ENCODE measurements at regions not wholly inside any gene's neighbourhood (a gene's known extent, or its start where the extent isn't known, plus 50 kb on each side); places are given as distances from the start of the nearest gene placed in this dataset.
"Not testable (repeated sequence)": the region's sequence is repeated elsewhere in the genome, so short reads cannot be mapped to it uniquely, and the experiment has no call there.

DNA sequence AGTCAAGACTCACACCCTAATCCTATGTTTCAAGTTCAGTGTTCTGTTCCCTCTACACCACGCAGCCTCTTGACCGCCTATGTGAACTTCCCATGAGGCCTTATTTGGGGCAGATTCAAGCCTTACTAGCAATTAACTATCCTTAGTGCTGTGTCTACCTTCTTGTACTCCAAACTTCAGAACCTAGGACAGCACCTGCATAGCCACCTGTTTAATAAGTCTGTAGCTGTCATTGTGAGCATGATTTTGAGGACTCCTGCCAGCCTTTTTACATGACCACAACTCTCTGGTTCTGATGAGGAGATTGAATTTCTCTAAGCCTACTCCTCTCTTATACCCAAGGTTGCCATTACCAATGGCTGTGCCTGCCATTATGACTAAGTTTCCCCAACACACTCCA lies 50.8 kb upstream of the PCSK1 start:
- peak; percentile 52 for DNase-seq

DNA sequence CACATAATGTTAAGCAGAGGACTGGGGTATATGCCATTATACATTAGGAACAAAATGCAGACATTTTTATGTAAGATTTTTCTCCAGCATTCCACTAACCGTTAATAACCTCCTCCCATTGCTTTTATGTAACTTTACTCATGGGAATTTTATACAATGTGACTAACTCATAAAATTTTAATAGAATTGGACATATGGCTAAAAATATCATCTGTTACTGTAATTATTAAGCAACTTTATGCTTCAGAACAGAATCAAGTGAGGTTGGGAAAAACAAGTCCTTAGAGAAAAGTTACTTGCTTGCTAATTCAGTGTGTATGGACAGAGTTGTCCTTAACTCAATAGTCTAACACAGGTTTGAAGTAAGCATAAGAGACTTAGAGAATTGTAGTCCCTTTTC lies 54.8 kb upstream of the PCSK1 start:
- DNase-seq = no peak

DNA sequence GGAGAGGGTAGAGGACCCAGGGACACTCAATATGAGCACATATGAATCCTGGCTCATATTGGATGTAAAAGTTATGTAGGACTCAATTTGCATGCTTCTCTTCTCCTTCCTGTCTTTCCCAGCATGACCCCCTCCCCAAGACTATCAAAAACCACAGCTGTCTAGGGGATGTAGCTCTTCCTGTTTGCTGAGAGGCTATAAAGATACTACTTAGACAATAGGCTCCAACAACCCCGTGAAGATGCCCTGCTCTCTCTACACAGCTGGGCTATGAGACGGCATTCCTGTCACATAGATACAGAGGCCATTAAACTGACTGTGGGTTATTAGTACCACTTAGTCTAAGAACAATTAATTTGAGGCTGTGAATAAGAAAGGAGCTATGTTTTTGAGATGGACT lies 56.5 kb upstream of the PCSK1 start:
- DNase-seq = no peak

DNA sequence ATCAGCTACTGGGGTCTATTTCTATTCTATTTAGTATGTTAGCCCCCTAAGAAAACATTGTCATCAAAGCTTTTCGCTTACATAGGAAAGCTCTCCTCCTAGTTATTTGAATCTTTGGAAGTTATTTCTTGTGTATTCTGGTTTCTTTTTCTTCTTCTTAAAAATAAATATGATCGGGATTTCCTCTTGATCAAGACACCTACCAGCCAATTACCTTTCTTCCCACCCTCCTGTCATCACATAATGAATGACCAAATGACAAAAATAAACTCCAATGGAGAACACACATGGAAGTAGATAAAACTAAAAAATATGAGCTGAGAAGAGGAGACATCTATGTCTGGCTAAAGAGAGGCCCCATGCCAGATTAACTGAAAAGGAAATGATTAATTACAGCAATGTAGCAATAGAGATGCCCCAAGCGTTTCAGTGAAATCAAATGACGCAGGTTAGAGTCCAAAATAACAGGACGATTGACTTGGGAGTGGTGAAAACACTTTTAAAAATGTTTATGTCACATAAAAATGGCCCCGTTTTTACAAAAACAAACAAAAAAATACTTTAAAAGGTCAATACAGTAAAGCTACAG lies 59.5 kb upstream of the PCSK1 start:
- DNase-seq = no peak

DNA sequence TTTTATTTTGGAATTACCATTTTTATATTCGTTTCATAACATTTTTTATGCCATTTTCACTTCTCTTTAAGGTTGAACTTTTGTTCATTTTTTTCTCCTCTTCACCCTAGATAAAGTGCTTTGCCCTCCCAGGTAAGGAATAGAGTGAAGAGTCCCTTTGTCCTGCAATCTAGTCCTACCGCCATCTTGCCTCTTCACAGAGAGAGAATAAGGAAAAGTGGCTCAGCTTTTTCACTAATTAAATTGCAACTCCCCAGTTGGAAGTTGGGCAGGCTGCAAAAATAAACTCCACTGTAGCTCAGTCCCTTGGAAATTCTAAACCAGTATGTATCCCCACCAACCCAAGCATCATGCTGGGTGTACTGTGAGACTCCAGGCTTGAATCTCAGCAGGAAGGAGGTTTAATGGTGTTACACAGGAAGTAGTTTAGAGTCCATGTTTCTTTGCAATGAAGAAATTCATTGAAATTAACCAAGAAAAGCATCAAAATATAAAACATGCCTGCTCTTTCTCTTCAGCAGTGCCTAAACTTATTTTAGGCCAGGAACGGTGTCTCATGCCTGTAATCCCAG lies 60.3 kb upstream of the PCSK1 start:
- no peak for DNase-seq

DNA sequence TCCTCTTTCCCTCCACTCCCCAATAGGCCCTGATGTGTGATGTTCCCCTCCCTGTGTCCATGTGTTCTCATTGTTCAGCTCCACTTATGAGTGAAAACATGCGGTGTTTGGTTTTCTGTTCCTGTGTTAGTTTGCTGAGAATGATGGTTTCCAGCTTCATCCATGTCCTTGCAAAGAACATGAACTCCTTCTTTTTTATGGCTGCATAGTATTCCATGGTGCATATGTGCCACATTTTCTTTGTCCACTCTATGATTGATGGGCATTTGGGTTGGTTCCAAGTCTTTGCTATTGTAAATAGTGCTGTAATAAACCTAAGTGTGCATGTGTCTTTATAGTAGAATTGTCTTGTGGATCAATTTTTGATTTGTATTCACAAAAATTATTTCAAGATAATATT lies 62.4 kb upstream of the PCSK1 start:
- DNase-seq = not testable (repeated sequence)

DNA sequence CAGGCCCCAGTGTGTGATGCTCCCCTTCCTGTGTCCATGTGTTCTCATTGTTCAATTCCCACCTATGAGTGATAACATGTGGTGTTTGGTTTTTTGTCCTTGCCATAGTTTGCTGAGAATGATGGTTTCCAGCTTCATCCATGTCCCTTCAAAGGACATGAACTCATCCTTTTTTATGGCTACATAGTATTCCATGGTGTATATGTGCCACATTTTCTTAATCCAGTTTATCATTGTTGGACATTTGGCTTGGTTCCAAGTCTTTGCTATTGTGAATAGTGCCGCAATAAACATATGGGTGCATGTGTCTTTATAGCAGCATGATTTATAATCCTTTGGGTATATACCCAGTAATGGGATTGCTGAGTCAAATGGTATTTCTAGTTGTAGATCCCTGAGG lies 64.0 kb upstream of the PCSK1 start:
- DNase-seq = not testable (repeated sequence)

DNA sequence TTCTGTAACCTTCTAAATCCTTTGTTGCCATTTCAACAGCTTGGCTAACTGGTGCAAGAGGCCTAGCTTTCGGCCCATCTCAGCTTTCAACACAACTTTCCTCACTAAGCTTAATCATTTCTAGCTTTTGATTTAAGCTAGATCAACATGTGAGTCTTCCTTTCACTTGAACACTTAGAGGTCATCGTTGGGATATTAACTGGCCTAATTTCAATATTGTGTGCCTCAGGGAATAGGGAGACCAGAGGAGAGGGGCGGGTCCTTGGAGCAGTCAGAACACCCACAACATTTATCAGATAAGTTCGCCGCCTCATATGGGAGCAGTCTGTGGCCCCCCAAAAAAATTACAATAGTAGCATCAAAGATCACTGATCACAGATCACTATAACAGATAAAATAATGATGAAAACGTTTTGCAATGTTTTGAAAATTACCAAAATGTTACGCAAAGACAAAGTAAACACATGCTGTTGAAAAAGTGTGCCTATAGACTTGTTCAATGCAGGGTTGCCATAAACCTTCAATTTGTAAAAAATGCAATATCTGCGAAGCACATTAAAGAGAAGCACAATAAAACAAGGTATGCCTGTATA lies 66.8 kb upstream of the PCSK1 start:
- DNase-seq = no peak

DNA sequence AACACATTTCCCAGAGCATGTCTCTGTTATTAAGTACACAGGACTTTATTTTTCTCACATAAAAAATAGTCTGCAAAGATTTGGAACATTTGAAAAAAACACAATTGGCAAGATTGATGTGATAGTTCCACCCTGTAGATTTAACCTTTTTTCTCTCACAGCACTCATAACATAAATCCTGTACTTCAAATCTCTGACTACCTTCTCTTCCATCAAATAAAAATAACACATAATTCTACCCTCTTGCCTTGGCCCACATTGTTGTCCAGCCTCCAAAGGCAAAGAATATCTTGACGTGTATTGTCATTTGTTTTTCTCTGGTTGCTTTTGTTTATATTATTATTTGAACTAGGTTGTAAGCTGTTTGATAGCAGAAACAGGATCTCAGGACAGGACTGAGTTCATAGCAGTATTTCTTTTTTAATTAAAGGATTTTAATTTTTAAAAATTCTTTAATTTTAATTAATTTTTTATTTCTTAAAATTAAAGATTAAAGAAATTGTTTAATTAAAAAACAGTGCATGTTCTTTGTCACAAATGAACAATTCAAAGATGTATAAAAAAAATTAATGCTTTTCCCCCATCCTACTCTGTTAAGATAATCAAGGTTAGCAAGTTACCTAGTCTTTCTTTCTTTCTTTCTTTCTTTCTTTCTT lies 69.1 kb upstream of the PCSK1 start:
- no peak for DNase-seq

DNA sequence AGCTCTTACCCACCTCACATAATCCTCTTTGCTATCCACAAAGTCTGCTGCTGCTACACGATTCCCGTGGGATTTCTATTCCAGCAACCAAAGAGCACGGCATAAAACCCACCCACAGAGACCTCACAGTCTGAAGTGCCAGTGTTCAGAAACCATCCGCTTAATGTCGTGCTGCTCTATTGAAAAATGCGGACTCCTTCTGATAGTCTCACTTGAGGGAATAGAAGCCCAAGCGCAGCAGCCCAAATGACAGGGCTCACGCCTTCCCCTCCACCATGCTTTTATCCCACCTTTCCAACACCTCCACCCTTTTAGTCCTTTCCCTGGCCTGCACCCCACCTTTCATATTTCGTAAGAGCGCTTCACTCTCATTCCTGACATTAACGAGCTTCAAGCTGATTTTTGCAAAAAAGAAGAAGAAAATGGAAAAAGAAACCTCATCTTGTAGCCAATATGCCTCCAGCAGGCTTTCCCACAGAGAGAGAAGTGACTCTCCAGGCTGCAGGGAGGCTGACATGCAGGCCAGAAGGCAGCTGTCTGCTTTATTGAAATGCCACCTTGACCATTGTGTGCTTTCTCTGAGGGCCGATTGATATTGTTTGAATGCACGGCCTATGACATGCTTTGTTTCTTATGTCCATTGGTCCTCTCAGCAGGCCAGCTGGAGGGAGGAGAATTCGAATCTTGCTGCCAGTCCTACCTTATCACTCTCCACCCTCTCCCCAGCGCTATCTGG lies 70.6 kb upstream of the PCSK1 start:
- DNase-seq = no peak

DNA sequence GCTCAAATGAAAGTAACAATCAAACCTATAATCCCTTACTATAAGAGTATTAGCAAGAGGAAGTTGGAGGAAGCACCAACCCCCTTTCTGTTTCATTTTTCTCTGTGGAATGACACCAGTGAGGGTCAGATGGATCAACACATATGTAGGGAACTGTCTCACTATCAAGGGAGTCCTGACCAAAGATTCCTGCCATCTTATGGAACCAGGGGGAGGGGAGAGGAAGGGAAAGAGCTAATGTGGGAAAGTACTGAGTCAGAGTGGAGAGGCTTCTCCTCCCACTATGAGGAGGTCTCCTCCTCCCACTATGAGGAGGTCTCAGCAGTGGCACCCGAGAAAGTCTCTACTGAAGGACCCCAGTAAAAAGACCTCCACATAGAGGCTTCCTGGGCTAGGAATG lies 73.3 kb upstream of the PCSK1 start:
- no peak for DNase-seq

DNA sequence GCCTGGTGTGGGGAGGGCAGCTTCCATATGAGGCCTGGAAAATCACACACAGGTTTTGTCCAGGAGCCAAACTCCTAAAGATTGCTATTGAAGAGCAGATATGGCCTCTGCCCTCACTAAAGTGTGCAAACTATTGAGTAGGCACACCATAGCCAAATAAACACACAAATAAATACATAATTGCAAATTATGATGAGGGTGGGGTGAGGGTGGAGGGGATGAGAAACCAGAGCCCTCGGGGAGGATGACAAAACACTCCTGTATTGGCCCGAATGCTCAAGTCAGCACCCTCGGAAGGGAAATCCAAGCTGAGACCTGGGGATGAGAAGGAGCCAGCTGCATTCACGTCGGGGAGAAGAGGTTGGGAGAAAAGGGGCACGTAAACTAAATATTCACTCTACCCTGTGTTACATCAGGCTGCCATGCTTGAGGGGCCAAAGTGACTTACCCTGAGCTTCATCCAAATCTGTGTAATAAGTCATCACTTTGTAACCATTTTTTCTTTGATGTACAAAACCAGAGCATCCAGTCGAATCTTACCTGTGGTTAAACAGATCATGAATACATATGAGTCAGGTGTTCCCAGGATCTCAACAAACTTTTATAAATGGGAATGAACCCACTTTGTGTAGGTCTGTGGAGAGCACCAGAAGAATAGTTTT lies 73.9 kb upstream of the PCSK1 start:
- no peak for DNase-seq

DNA sequence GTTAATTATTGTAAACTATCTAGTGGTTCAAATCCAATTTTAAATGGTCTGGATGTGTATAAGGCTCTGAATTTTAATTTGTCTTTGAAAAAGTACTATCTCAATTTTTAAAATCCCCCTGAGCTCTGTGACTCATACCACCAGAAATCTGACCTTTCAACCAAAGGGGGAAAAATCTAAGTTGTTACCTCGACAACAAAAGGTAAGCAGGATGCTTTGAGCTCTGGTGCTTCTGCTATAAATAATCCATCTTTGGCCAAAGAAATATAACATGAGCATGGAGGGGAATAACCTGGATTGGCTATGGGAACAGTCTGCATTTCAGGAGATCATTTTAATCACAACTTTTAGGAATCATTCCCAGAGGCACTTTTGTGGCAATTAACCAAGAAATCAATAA lies 76.3 kb upstream of the PCSK1 start:
- no peak for DNase-seq

DNA sequence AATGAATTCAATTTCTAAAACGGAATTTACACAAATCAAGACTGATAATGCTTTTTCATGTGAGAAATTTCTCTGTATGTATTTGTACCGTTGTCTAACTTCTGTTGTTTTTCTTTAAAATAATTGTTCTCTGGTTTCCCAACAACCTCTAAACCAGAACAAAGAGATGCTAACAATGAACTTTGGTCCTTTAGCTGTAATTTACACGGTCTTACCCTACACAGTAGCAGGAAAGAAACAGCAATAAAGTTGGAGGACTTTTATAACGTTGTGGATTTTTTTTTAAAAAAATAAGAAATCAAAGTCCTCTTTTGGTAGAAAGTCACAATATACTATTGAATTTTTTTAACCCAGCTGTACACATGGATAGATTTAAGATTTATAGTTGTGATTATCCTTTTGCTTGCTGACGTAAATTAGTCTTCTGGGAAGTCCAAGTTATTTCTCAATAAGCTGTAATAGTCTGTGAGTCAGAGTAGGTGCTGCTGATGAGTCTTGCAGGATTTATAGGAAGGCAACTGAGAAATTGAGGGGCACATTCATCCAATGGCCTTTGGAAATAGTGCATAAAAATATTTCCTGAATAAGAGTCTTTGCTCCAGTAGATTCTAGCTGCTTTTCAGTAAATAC lies 76.8 kb upstream of the PCSK1 start:
- no peak for DNase-seq

DNA sequence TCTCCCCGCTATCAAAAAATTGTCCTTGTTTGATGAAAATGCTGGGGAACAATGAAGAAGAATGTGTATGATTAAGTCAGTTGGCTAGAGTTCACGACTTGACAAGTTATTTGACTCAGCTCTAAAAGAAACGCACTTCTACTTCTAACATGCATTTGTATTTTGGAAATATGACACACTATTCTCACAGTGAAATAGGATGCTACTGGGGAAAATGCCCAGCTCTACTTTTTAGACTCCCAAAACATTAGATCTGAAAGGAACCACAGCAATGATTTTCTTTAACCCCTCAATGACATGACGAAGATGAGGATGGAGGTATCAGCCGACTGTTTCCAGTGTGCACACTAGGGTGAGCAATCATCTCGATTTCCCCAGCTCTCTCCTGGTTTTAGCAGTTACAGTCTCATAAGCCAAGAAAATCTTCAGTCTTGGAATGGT lies 83.6 kb upstream of the PCSK1 start:
- DNase-seq = peak; percentile 29

DNA sequence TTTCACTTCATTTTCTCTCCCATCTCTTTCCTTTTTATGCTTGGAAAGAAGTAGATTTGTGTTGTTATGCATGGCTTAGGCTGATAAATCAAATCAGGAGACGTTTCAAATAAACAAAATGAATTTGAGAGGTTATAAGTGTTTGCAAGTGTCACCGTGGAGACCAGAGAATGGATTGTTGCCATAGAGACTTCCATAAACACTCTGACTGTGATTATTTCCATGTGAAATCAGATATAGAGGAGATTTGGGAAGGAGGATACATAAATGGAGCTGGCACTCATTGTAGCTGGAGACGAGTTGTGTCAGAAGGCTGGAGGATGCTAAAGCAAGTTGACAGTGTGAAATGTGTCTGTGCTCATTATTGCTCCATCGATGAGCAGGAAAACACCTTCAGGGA lies 84.2 kb upstream of the PCSK1 start:
- DNase-seq = peak; percentile 57

DNA sequence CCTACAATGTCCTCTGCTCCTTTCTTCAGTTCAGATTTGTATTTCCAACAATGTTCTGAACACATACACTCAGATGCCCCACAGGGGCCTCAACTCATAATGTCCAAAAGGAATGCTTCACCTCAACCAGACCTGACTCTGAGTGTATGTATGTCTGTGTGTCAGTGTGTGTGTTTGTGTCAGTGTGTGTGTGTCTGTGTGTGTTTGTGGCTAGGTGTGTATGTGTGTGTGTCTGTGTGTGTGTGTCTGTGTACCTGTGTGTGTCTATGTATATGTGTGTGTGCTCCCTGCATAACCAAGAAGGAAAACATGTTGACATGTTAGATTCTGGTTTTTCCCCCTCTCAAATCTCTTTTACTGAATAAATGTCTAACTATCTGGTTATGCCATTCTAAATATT lies 87.3 kb upstream of the PCSK1 start:
- DNase-seq = no peak

DNA sequence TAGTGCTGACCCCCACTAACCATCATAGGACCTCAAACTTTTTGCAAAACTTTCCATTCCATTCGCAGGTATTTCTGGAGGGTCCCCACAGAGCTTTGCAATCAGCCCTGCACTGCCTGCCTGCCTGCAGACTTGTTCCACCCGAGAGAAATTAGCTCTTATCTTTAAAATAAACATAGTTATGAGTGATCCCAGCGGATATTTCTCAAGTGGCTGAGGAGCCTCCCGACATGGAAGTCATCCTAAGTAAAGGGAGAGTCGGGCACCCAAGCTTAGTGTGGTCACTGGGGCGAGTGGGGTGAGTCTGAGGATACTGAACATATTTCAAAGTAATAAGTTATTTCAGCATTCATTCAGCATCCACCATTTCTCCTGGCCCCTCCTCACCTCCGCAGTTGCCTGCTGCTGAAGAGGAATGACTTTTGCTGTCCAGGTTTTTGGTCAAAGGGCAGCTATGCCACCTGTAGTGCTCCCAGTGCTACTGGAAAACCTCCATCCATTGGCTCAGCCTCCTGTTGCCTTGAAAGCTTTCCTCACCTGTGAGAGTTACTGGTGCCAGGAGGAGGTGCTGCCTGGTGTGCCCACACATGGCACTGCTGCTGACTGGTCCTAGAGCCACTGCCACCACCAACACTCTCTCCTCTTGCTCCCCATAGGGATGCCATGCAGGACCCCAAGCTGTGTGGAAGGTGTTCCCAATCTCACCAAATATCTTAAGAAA lies 89.7 kb upstream of the PCSK1 start:
- no peak for DNase-seq

DNA sequence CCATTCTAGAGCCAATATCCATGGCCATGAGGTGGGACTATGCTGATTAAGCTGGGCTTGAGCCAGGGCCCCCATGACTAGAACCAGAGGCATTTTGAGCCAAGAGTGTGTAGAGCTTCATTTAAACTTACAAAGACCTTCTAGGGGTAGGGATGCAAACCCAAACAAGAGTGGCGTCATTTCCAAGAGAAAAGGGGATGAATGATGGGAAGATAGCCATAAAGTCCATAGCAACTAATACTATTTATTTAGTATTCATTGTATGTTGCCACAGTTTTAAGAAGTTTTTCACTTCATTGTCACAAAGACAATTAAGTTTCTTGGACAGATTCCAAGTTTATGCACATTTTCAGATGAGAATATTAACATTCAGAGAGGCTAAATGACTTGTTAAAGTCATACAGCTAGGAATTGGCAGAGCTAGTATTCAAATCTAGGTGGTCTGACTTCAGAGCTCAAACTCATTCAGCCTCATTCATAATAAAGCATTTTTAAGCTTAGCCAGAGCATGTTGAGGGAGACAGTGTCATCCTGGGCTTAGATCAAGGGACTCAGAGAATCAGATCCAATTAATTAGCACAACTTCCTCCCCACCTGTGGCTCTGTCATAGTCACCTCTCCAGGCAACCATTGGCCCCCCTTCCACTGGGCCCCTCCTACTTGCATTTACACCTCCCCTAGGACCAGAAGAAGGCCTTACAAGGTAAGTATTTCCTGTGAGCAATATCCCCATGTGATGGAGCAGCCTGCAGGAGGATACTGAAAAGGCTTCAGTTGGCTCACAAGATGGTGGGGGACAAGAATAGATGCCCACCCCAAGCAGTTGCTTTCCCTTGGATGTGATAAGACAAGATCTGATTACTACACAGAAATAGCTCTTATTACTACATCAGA lies 95.0 kb upstream of the PCSK1 start:
- DNase-seq = peak; percentile 21

DNA sequence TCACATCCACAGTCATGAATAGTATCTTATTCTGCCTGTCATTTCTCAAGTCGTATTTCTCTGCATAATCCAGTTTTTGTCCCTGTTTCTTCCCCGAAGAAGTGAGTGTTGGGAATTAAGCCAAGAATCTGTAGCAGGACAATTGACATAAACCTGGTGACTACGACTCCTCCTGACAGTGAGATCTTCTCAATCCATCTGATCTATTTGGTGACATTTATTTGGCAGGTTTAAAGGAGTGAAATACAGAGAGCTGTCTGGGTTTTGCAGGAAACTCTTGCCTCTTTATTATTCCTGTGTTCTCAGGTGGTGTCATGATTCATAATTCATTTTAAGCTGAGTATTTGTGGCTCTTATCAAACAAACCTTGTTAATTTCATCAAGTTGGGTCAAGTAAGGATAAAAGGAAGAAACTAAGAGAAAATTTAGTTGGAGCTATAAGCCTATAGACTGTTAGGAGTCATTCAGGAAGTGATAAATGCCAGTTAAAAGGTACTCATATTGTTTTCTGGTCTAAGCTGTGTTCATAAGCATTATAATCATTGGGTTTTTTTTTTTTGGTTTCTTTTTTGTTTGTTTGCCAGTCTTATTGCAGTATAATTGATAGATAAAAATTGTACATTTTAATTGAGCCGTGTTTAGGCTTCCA lies 95.9 kb upstream of the PCSK1 start:
- peak; percentile 35 for DNase-seq
